ENCODE measurements at regions not wholly inside any gene's neighbourhood (a gene's known extent, or its start where the extent isn't known, plus 50 kb on each side); places are given as distances from the start of the nearest gene placed in this dataset.

GRCh38 chr16:49923411-49923810, 67.5 kb upstream of the ZNF423 start:
- no peak for FAIRE-seq
- ChIA-PET RAD21 (ENCODE audit: unreplicated experiment) (no interaction called here), CTCF (no interaction called here), SMC1A (ENCODE audit: uncharacterized antibody, unreplicated experiment) (no interaction called here), POLR2A (no interaction called here)
- Histone ChIP-seq H4K20me1 (ENCODE audit: control insufficient read depth, insufficient read depth) (no peaks in the 10 kb centered on the region), H3K36me3 (ENCODE audit: control insufficient read depth in 2 of 2, insufficient read depth in 2 of 2, low read length in 1 of 2) (no peaks in the 10 kb centered on the region), H3K4me2 (ENCODE audit: control insufficient read depth, insufficient read depth) (no peak overlapping the region), H3K79me2 (ENCODE audit: control insufficient read depth, insufficient read depth, low read length) (no peaks in the 10 kb centered on the region), H3K27ac (ENCODE audit: control insufficient read depth, insufficient read depth) (no peak overlapping the region), H3K4me1 (ENCODE audit: control insufficient read depth, insufficient read depth, low read length) (no peaks in the 10 kb centered on the region; the same call in 1 of the 2 replicates), H2AFZ (ENCODE audit: control insufficient read depth, low read depth, low read length) (no peak overlapping the region), H3K27me3 (replicated peaks in 1 of 2; ENCODE audit: control insufficient read depth in 2 of 2, insufficient read depth in 2 of 2, low read length in 1 of 2) (no peaks in the 10 kb centered on the region), H3K4me3 (no peak overlapping the region), H3K9ac (ENCODE audit: control insufficient read depth, insufficient read depth, low read length) (no peak overlapping the region), H3K9me3 (replicated peaks; ENCODE audit: control insufficient read depth, insufficient read depth, low read length) (no peaks in the 10 kb centered on the region; the same call in 2 of the 3 replicates)
- no peak for ATAC-seq
- TF ChIP-seq MXI1 (IDR thresholded peaks at IDR 0.05; ENCODE audit: low read depth, low read length) (no peak), CREM (IDR thresholded peaks at IDR 0.05; ENCODE audit: low read depth) (no peak), RFX5 (IDR thresholded peaks at IDR 0.05; ENCODE audit: low read depth, low read length) (no peak), SUZ12 (IDR thresholded peaks at IDR 0.05; ENCODE audit: unreplicated experiment) (no peak), SMAD5 (IDR thresholded peaks at IDR 0.05; ENCODE audit: low read depth) (no peak), RB1 (IDR thresholded peaks at IDR 0.05; ENCODE audit: borderline replicate concordance) (no peak), POLR2AphosphoS5 (IDR thresholded peaks at IDR 0.05; ENCODE audit: low read length) (no peak), ZNF274 (IDR thresholded peaks at IDR 0.05; ENCODE audit: insufficient read depth, insufficient read length) (no peak), STAT3 (IDR thresholded peaks at IDR 0.05; ENCODE audit: low read depth, low read length) (no peak), RELB (IDR thresholded peaks at IDR 0.05; ENCODE audit: low read depth) (no peak), MTA2 (IDR thresholded peaks at IDR 0.05; ENCODE audit: low read depth) (no peak)
- WGBS (ENCODE audit: insufficient coverage, insufficient replicate concordance, low lambda C conversion rate, missing lambda C conversion rate), result 47% methylated on average over 12 of the region's 12 CpGs
- BruUV-seq (replicated peaks), result no TSS peak
- DNase-seq (ENCODE audit: low read depth, low spot score), result no peak
- intact Hi-C loops (cut with micrococcal nuclease; ENCODE audit: unreplicated experiment) (loop anchor here (5.0 kb wide), 2 partner anchors 431 to 516 kb away; no protein-coding TSS in a partner anchor), in situ Hi-C loops (cut with MboI) (no loop called here)

All from GM12878 (cell line).